Activated gamma-delta T cell treated with anti-CD3 and anti-CD28 coated beads, Interleukin-2, amount 50 U/mL, for 16 hours (primary cell): ENCODE measurements at regions not wholly inside any gene's neighbourhood (a gene's known extent, or its start where the extent isn't known, plus 50 kb on each side); places are given as distances from the start of the nearest gene placed in this dataset.
A peak's percentile ranks its signal among the peaks of the same experiment; 100 is the strongest.

ENCODE experiments used
- DNase-seq: peaks from one replicate; pipeline ENCODE4 v3.0.0-alpha.2; 2020; ENCODE audit warnings: low read depth

DNA sequence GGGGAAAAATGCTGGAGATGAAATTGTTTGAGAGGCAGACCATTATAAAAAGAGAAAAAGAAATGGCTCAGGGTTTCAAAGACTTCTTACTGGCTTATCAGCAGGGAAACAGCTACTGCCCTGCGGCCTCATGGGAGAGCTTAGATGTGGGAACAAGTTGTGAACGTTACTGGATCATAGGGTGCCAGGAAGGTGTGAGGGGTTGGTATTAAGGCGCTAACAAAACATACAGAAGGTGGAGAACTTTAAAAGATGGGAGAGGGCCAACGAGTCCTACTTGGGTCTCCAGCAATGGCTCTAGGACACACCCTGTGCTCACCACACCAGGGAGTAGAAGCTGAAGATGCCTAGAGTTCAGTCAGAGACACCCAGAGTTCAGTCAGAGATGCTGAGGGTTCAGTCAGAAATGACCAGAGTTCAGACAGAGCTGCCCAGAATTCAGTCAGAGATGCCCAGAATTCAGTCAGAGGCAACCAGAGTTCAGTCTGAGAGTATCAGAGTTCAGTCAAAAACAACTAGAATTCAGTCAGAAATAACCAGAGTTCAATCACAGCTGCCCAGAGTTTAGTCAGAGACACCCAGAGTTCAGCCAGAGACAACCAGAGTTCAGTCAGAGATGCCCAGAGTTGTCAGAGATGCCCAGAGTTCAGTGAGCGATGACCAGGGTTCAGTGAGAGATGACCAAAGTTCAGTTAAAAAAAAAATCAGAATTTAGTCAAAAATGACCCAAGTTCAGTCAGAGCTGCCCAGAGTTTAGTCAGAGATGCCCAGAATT is 1103.6 kb downstream of the BCL11B start:
- DNase-seq = no peak

- no peak for DNase-seq
These were observed 1102.8 kb downstream of the BCL11B start for GRCh38 chr14:98169170-98169587.

GRCh38 chr14:98170575-98170974 is 1101.4 kb downstream of the BCL11B start:
- no peak for DNase-seq

DNA sequence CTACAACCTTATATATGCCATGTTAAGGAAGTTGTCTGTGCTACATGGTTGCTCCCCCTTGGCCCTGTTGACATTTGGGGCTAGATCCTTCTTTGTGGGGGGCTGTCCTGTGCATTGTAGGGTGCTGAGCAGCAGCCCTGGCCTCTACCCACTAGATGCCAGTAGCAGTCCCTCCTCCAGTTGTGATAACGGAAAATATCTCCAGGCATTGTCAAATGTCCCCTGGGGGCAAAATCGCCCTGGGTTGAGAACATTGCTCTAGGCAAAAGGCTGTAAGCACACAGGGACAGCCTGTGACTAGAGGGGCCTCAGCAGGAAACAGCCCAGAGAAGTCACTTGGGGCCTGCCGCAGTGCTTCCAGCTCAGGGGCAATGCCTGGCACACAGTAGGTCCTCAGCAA is 1100.3 kb downstream of the BCL11B start:
- DNase-seq = no peak

- no peak for DNase-seq
These were observed 1099.7 kb downstream of the BCL11B start for GRCh38 chr14:98172243-98172778.

- peak; percentile 39 for DNase-seq
These were observed 1098.7 kb downstream of the BCL11B start for GRCh38 chr14:98173305-98173704.

- DNase-seq = no peak
These were observed 1098.0 kb downstream of the BCL11B start for GRCh38 chr14:98174041-98174440.

GRCh38 chr14:98175436-98175835 is 1096.6 kb downstream of the BCL11B start:
- DNase-seq = no peak

DNA sequence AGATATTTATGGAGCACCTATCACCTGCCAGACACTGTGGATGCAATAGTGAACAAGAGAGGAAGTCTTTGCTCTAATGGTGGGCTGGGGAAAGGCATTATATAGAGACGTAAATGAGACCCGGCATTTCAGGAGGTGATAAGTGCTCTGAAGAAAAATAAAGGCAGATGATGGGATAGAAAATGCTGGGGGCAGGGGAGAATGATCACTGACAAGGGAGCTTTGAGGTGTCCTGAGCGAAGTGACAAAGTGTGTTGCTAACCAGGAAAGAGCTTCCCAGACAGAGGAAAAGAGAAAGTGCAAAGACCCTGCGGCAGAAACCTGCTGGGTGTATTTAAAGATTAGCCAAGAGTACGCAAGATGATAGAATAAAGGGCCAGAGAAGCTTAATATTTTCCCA is 1096.1 kb downstream of the BCL11B start:
- DNase-seq = no peak

GRCh38 chr14:98176892-98177291 is 1095.1 kb downstream of the BCL11B start:
- no peak for DNase-seq

- DNase-seq = no peak
These were observed 1094.4 kb downstream of the BCL11B start for GRCh38 chr14:98177551-98177950.

- no peak for DNase-seq
These were observed 1090.8 kb downstream of the BCL11B start for GRCh38 chr14:98181241-98181640.

DNA sequence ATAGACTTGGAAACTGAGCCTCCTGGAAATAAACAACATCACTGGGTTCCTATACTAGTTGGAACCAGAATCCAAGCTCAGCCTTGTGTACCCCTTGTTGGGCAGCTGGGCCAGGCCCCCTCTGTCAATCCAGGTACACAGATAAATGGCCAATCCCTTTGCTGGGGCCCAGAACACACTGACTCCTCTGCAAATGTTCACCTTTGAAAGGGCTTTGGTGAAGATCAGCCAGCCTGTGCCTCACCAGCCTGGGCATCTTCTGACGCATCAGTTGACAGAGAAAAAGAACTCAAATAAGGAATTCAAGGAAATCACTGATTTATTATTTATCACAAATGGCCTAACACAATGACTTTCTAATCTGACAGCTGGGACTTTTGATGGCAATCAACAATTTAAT is 1090.2 kb downstream of the BCL11B start:
- DNase-seq = no peak

GRCh38 chr14:98182393-98183055 is 1089.5 kb downstream of the BCL11B start:
- no peak for DNase-seq

DNA sequence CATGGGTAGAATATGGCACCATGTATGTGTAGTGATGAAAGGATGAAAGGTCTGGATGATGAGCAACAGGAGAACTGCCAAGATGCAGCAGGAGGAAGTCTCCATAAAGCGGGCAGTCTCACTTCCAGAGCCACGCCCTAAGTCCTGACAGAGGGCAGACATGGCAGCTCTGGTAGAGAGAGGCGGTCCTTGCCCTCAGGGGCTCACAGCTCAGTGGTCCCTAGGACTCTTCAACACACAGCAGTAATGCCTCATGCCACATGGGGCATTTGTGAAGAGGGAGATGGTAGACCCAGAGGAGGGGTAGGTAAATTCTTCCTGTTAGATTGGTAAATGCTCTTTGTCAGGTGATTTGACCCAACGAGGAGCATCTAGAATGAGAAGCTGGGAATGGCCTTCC is 1088.4 kb downstream of the BCL11B start:
- DNase-seq = no peak

- no peak for DNase-seq
These were observed 1087.5 kb downstream of the BCL11B start for GRCh38 chr14:98184457-98184856.

DNA sequence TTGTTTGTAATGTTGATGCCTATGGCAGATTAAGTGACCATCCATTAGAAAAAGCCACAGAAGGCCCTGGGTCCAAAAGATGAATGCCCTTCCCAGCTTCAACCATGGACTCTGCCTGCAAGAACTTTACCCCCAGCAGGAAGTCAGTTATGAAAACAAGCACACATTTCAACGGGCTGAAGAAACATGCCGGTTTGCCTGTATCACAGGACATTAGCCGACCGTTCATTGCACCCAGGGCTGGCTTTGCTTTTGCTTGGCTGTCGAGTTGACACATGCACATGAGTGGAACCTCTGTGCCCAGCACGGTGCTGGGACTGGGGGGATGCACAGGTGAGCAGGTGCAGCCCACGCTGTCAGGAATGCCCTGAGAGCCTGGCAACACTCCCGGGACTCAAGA is 1087.0 kb downstream of the BCL11B start:
- no peak for DNase-seq

- DNase-seq = no peak
These were observed 1085.9 kb downstream of the BCL11B start for GRCh38 chr14:98186140-98186539.

GRCh38 chr14:98187281-98187680 is 1084.7 kb downstream of the BCL11B start:
- no peak for DNase-seq

GRCh38 chr14:98189062-98189461 is 1082.9 kb downstream of the BCL11B start:
- DNase-seq = no peak

GRCh38 chr14:98189511-98189910 is 1082.5 kb downstream of the BCL11B start:
- DNase-seq = no peak

GRCh38 chr14:98189944-98190343 is 1082.1 kb downstream of the BCL11B start:
- DNase-seq = no peak

- DNase-seq = no peak
These were observed 1079.1 kb downstream of the BCL11B start for GRCh38 chr14:98192946-98193345.
